Body of pancreas (tissue), 4 donors: ENCODE measurements at regions not wholly inside any gene's neighbourhood (a gene's known extent, or its start where the extent isn't known, plus 50 kb on each side); places are given as distances from the start of the nearest gene placed in this dataset.

Experiments used
- CTCF ChIP-seq, 7 experiments: fragments of 450-650 bp in 4 of 7; fragments of 200-600 bp in 3 of 7; sonication (generic) in 3 of 7; IDR thresholded peaks; one replicate each; pipeline ENCODE4 v1.5.1; 2016 to 2019; ENCODE audit warnings: antibody characterized with exemption in 7 of 7
- POLR2A ChIP-seq, 3 donors: fragments of 450-650 bp; IDR thresholded peaks; one replicate each; pipeline ENCODE4 v1.6.1; 2016; ENCODE audit warnings: antibody characterized with exemption in 3 of 3, mild to moderate bottlenecking in 2 of 3

- TF ChIP-seq CTCF (IDR thresholded peaks at IDR 0.05) = no peak
- TF ChIP-seq POLR2A (IDR thresholded peaks at IDR 0.05) = no peak
Measured at GRCh38 chr10:118488710-118489497, 106.5 kb downstream of the PRLHR start.
